Endodermal cell (in vitro differentiated cells): ENCODE measurements at regions not wholly inside any gene's neighbourhood (a gene's known extent, or its start where the extent isn't known, plus 50 kb on each side); places are given as distances from the start of the nearest gene placed in this dataset.
A peak's percentile ranks its signal among the peaks of the same experiment; 100 is the strongest.
"Not testable (repeated sequence)": the region's sequence is repeated elsewhere in the genome, so short reads cannot be mapped to it uniquely, and the experiment has no call there.

Experiments
- DNase-seq: peaks from one replicate; pipeline ENCODE4 v3.0.0-alpha.2; 2017
- H3K27ac ChIP-seq: 2 replicates; pipeline ENCODE4 v1.5.1; 2013; ENCODE audit warnings: mild to moderate bottlenecking, low read depth, low read length, moderate library complexity
- H3K27me3 ChIP-seq: 2 replicates; pipeline ENCODE4 v1.6.1; 2013; ENCODE audit warnings: mild to moderate bottlenecking, low read length, moderate library complexity; ENCODE audit not compliant: insufficient read depth, control insufficient read depth, poor library complexity, severe bottlenecking
- H3K36me3 ChIP-seq: 2 replicates; pipeline ENCODE4 v1.7.0; 2013; ENCODE audit warnings: mild to moderate bottlenecking, low read length, moderate library complexity; ENCODE audit not compliant: control insufficient read depth, insufficient read depth
- H3K4me1 ChIP-seq: one replicate; pipeline ENCODE4 v1.7.0; 2013; ENCODE audit warnings: low read length; ENCODE audit not compliant: control insufficient read depth, insufficient read depth
- H3K4me3 ChIP-seq: 2 replicates; pipeline ENCODE4 v1.5.1; 2013; ENCODE audit warnings: mild to moderate bottlenecking, low read length, moderate library complexity
- H3K9ac ChIP-seq: 2 replicates; pipeline ENCODE4 v1.6.1; 2013; ENCODE audit warnings: mild to moderate bottlenecking, low read length, moderate library complexity; ENCODE audit not compliant: poor library complexity, severe bottlenecking; ENCODE audit errors: extremely low read depth
- H3K9me3 ChIP-seq: 2 replicates; pipeline ENCODE4 v1.6.1; 2013; ENCODE audit warnings: mild to moderate bottlenecking, low read length, moderate library complexity; ENCODE audit not compliant: control insufficient read depth
- H3K27ac Mint-ChIP-seq: 2 replicates; pipeline ENCODE4 v1.8.0; 2020; ENCODE audit warnings: mixed read lengths
- H3K27me3 Mint-ChIP-seq: 2 replicates; pipeline ENCODE4 v1.8.0; 2021; ENCODE audit warnings: mild to moderate bottlenecking, mixed read lengths; ENCODE audit not compliant: insufficient read depth
- H3K36me3 Mint-ChIP-seq: 2 replicates; pipeline ENCODE4 v1.8.0; 2020; ENCODE audit warnings: low read depth, mixed read lengths
- H3K4me1 Mint-ChIP-seq: 2 replicates; pipeline ENCODE4 v1.8.0; 2020; ENCODE audit warnings: mixed read lengths
- H3K4me3 Mint-ChIP-seq: 2 replicates; pipeline ENCODE4 v1.8.0; 2020; ENCODE audit warnings: mild to moderate bottlenecking, moderate library complexity, mixed read lengths
- H3K9me3 Mint-ChIP-seq: 2 replicates; pipeline ENCODE4 v1.8.0; 2020; ENCODE audit warnings: mild to moderate bottlenecking, mixed read lengths
- CTCF ChIP-seq: fragments of 200-600 bp; sonication (generic); conservative IDR thresholded peaks from 2 replicates; pipeline ENCODE4 v1.5.0; 2021; ENCODE audit warnings: antibody characterized with exemption, mild to moderate bottlenecking
- WGBS, 2 experiments: methylation state at CpG; one replicate each; pipeline versions ENCODE4 v1.1.5 to v1.1.7; 2013; ENCODE audit warnings: missing lambda C conversion rate in 2 of 2, mixed read lengths in 1 of 2; ENCODE audit not compliant: insufficient coverage in 1 of 2, insufficient read length in 1 of 2; 5-methylcytosine and 5-hydroxymethylcytosine counted together

- Mint-ChIP-seq H3K36me3 (no peaks in the 10 kb centered on the region), H3K27me3 (no peaks in the 10 kb centered on the region), H3K4me3 (no peak overlapping the region), H3K4me1 (no peaks in the 10 kb centered on the region), H3K27ac (no peak overlapping the region), H3K9me3 (peaks cover under 1% of the 10 kb centered on the region)
- Histone ChIP-seq H3K36me3 (no peaks in the 10 kb centered on the region), H3K9me3 (no peaks in the 10 kb centered on the region), H3K4me1 (no peaks in the 10 kb centered on the region), H3K27ac (no peak overlapping the region), H3K27me3 (no peaks in the 10 kb centered on the region), H3K4me3 (no peak overlapping the region), H3K9ac (no peak overlapping the region)
- 78 to 92% methylated on average over 2 to 4 of the region's 4 CpGs for WGBS, 2 experiments
- no peak for TF ChIP-seq CTCF
- DNase-seq, result no peak
Observed at GRCh38 chr10:17533731-17534130, 79.3 kb upstream of the ST8SIA6 start.

GRCh38 chr10:17528306-17528862, 74.0 kb upstream of the ST8SIA6 start:
- TF ChIP-seq CTCF, result no peak
- no peaks in the 10 kb centered on the region for H3K36me3 Mint-ChIP-seq
- Histone ChIP-seq H3K9ac (no peak overlapping the region), H3K36me3 (no peaks in the 10 kb centered on the region), H3K27ac (no peak overlapping the region), H3K4me3 (no peak overlapping the region), H3K27me3 (no peaks in the 10 kb centered on the region), H3K4me1 (no peaks in the 10 kb centered on the region), H3K9me3 (no peaks in the 10 kb centered on the region)
- peaks cover 3% of the 10 kb centered on the region for H3K9me3 Mint-ChIP-seq
- no peak overlapping the region for H3K27ac Mint-ChIP-seq
- H3K4me1 Mint-ChIP-seq, result no peaks in the 10 kb centered on the region
- H3K4me3 Mint-ChIP-seq, result no peak overlapping the region
- no peaks in the 10 kb centered on the region for H3K27me3 Mint-ChIP-seq
- DNase-seq, result no peak
- WGBS, 2 experiments, result 86 to 87% methylated on average over 1 to 2 of the region's 3 CpGs

- H3K4me3 ChIP-seq, result no peak overlapping the region
- H3K36me3 Mint-ChIP-seq, result no peaks in the 10 kb centered on the region
- peaks cover 4% of the 10 kb centered on the region for H3K9me3 Mint-ChIP-seq
- DNase-seq, result no peak
- no peaks in the 10 kb centered on the region for H3K27me3 Mint-ChIP-seq
- WGBS, 2 experiments, result 83 to 84% methylated on average over 2 to 6 of the region's 6 CpGs
- no peaks in the 10 kb centered on the region for H3K9me3 ChIP-seq
- no peak overlapping the region for H3K4me3 Mint-ChIP-seq
- H3K36me3 ChIP-seq, result no peaks in the 10 kb centered on the region
- TF ChIP-seq CTCF, result no peak
- H3K27ac ChIP-seq, result no peak overlapping the region
- H3K9ac ChIP-seq, result no peak overlapping the region
- peak overlapping the region; percentile 72 for H3K27ac Mint-ChIP-seq
- H3K27me3 ChIP-seq, result no peaks in the 10 kb centered on the region
- no peaks in the 10 kb centered on the region for H3K4me1 Mint-ChIP-seq
- no peaks in the 10 kb centered on the region for H3K4me1 ChIP-seq
Observed at GRCh38 chr10:17527514-17528146, 73.2 kb upstream of the ST8SIA6 start.

GRCh38 chr10:17526571-17526970, 72.2 kb upstream of the ST8SIA6 start:
- not testable (repeated sequence) for H3K36me3 Mint-ChIP-seq, H3K27ac Mint-ChIP-seq, H3K4me3 Mint-ChIP-seq, H3K27me3 ChIP-seq, DNase-seq, H3K4me1 Mint-ChIP-seq, H3K4me3 ChIP-seq, H3K9ac ChIP-seq, H3K27me3 Mint-ChIP-seq, H3K9me3 Mint-ChIP-seq, H3K4me1 ChIP-seq, H3K27ac ChIP-seq, H3K9me3 ChIP-seq, H3K36me3 ChIP-seq
- 87% methylated on average over 1 of the region's 1 CpG; no CpG with 5 or more reads in 1 of the 2 experiments for WGBS, 2 experiments
